HuH-7 (cell line): ENCODE measurements at regions not wholly inside any gene's neighbourhood (a gene's known extent, or its start where the extent isn't known, plus 50 kb on each side); places are given as distances from the start of the nearest gene placed in this dataset.

Experiments used
- DNase-seq: peaks from one replicate; pipeline ENCODE4 v3.0.0; 2011; ENCODE audit warnings: low spot score

DNA sequence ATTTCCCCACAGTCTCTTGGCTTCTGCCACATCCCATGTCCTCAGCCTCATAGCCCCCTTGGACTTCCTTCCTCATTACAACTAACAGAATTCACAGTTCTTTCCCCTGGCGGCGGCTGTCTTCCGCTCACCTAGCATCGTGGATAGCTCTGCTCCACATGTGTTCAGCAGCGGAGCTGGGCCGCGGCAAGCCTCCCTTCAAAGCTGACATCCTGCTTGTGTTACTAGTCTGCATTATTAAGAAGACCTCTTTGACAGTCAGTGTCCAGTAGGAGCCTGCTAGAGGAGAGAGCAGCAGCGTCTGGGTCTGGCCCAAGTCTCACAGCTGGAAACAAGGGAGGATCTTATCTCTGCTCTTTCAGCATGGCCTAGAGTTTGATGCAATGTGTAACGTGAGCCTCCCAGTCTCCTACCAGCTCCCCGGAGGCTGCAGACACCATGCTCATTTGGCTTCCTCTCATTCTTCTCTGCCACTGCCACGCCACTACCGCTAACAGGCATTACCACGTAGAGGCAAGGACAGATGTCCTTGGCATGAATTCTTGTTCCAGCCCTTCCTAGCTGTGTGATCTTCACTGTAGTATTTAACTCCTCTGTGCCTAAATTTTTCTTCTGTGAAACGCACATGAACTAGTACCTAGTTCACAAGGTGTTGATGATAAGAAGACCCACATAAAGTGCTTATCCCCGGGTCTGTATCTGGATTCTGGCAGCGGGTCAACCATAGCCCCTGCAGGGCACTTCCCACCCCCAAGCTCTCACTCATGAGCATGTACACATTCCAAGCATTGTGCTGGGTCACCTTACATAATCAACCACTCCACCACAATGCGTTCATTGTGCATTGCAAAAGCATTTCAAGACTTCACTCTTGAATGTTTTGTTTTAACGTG lies 107.1 kb upstream of the BACH2 start:
- peak; percentile 63 for DNase-seq

DNA sequence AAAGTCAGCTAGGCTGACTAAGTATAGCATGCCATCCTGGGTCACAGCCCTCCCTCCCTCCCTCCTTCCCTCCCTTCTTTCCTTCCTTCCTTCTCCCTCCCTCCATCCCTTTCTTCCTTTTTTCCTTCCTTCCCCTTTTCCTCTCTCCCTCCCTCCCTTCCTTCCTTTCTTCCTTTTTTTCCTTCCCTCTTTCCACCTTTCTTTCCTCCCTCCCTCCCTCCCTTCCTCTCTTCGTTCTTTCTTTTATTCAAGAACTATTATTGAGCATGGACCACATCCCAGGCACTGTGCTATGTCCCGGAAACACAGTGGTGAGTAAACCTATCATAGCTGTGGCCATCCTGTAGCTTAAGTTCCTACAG lies 106.2 kb upstream of the BACH2 start:
- DNase-seq: no peak

DNA sequence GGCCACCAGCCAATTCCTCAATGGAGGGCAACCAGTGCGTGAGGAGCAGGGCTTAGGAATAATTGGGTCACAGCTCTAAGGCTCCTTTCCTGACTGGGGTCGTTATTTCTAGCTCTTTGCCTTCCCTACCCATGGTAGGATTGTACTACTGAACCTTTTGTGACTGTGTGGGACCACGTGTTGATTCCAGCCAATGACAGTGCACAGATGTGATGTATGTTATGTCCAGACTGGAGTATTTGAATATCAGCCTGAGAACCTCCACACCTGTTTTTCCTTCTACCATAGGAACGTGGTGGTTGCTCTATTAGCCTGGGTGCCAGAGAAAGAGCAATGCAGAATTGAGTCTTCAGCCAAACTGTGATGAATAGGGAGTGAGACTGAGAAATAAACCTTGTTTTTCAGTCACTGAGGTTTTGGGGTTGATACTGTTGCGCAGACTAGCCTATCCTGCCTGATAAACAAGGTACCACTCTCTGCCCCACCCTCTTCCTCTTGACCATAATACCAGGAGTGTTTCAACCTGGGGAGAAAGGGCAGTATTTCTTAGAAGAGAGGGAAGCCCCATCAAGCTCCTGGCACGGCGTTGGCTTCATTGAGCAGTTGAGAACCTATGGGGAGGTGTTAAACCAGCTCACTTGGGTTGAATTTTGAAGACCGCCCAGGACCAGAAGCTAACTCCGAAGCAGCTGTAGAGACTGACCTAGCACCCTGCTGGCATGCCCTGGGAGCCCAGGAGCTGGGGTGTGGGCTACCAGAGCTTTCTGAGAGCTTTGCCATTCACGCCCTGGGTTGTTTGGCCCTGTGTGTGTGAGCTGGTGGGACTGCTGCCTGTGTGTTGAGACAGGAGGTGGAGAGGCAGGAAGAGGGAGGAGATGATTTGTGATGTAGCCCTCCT lies 105.5 kb upstream of the BACH2 start:
- no peak for DNase-seq

DNA sequence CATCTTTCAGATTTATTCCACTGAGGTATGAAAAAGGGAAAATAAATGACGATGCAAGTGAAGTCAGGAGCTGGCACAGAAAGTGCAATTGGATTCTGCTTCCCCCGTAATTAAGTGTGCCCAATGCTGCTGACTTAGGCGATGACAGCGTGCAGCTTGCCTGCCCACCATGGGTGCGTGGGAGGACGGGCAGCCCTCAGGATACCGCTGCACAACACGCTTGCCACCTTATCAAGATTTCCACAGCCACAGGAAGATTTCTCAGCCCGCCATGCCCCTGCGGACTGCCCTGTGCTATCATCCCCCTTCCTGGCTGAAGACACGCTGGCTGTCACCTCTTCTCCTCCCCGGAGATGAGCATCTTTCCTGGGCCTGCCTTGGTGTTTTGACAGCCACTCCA lies 103.3 kb upstream of the BACH2 start:
- DNase-seq: no peak

DNA sequence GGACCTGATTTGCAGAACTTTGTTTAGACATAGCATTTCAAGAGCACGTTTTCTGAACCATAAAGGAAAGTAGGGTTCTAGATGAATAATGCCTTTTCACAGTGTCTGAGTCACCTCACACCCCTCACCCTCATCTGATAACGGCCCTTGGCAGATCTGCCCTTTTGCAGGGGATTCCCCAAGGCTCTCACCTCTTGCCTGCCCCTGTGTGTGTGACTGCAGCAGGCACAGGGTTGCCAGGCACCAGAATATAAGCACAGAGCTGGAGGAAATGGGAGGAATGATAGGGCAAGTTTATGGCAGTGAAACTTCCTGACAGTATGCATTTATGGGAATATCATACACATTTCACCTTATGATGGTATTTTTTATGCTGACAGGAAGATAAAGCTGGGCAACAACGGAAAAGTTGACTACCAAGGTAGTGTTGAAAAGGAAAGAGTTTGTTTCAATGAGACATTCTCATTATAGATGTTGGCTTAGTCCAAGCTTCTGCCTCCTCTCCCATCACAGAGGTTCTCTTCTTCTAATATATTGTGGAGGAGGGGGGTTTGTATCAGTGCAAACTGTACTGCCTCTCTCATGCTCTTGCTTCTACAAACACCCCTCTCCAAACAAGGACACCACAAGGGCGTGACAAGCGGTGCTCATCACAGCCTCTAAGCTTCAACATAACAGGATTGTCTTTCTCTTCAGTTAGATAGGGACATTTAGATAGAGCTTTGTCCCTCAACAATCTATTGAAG lies 101.5 kb upstream of the BACH2 start:
- no peak for DNase-seq

DNA sequence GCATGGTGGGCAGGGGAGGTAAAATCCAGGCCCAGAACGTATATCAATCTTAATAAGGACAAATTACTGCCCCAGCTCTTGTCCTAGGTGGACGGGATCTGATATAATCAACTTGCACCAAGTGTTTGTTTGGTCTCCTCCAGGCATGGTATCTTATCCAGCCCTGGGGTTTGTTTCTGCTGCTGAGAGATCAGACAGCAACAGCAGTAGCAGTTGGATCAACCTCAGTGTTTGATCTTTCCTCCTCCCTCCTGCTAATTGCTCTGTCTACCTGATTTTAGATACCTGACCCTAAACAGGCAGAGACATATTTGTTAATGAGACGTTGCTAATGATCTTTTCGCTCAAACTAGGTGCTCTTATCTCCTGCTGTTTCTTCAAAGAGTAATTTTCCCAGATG lies 100.4 kb upstream of the BACH2 start:
- DNase-seq: no peak

DNA sequence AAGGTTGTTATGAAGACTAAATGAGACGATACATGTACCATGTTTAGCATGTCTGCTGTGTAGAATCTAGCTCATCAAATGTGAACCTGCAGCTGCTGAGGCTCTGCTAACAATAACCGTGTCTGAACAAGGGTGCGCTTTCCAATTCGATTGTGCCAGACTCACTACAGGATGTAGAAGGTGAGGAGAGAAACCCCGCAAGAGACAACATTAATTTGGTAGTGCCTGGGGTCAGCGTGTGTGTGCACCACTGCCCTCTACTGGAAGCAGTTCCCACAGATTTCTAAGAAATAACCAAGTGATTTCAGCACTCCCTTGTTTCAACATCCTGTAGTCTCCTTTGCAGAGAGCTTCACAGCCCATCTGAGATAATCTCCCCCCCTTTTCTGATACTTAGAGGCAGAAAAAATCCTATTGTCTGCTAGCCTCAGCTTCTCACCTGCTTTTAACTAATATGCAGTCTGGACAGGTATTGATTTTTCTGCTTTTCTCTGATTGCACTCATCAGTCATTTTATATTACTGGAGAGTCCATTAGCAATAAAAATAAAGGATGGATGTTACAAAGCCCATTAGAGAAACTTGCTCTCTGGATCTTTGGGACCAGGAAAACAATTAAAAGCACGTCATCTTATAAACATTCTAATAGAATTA lies 96.7 kb upstream of the BACH2 start:
- DNase-seq: peak; percentile 44

DNA sequence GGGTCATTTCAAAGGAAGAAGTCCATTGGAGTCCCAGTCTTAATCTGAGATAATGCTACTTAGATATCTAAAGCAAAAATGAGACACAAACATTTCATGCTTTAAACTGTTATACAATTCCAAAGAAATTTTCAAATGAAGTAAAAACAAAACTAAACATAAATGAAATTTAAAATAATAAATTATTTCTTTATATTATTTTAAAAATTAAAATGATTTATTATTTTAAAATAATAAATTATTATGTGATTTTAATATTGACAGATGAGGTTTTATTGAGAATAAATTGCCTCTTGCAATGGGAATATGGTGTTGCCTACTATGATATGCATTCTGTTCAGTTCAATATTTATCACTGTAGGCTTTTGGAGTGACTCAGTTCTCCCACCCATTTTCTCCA lies 93.7 kb upstream of the BACH2 start:
- no peak for DNase-seq

DNA sequence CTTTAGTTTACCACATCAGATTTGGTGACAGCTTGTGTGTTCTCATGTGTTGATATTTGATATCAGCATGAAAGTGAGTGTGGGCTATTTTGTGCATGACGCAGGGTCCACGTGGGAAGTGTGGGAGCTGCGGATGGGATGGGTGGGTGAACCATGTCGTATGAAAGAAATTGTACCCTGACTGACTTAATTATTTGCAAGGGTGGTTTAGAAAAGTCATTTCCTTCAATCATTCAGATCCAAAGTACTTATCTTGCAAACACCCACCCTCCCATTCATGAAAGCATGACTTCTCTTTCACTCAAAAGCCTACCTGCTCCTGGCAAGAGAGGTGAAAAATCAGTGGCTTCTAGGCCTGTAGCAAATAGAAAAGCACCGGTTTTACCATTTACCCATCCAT lies 91.8 kb upstream of the BACH2 start:
- no peak for DNase-seq

DNA sequence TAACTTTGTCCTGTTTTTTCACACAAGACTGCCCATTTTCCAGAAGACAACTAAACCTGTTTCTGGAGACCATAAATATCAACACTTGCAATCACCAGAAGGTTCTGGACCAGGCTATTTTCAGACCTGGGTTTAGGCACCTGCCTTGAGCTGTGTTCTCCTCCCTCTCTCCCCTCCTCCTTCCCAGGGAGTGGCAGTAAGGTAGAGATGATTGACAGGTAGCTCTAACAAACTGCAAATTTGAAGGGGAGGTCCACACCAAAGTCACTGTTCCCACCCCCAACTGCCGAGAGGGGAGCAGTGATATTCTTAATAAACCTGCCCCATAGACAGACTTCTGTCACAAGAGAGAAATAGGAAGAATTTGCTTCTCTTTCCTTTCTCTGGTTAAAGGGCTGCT lies 91.2 kb upstream of the BACH2 start:
- DNase-seq: no peak

DNA sequence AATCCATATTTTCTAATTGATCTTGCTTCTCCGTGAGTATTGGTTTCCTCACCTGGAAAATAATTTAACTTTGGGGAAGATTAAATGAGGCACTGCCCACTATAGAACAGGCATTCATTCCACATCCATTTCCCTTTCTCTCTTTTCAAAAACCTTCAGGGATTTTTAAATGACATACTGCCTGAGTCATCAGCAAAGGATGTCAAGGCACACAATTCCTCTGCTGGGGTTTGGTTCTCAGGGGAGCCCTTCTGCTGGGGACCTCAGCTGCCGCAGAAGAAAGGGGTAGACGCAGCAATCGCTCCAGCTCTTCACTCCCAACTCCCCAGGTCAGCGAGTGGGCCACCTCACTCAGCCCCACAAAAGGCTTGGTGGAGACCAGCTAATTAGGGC lies 90.7 kb upstream of the BACH2 start:
- DNase-seq: no peak

DNA sequence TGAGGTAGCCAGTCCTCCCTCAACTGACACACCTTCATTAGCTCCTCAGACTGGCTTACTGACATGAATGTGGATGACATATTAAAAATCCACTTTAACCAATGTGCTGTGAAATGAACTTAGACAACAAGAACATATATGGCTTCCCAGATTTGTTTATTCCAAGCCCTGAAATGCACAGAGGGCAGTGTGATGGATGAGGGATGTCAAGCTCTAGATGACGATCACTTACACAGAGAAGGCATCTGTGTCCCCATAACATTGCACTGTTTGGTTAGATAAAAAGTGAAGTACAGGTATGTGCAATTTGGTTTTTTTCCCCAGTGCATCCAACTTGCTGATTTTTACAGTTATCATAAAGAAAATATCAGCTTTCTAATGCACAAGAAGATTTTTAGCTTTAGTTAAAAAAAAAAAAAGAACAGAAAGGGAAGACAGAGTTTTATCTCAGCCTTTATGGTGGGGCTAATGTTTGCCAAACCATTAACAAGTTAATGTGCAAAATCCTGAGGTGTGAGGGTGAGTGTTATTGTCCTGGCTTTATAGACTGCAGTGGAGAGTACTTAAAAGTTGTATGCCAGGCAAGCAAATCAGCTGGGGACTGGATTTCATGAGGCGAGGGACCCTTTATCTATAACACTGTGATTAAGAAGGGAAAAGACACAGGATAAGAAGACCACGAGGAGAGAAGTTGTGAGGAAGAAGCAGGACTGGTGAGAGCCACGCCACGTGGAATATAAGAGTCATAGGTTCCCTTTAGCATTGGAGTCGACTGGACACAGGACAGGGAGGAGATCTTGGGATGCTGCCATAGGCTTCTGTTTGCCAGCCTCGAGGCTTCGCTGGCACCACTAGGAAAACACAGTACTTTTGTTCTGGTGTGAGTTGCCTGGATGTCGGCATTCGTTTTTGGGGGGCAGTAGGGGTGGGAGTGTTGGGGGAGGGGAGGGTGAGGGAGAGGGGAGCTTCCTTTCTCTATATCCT lies 90.0 kb upstream of the BACH2 start:
- DNase-seq: no peak

DNA sequence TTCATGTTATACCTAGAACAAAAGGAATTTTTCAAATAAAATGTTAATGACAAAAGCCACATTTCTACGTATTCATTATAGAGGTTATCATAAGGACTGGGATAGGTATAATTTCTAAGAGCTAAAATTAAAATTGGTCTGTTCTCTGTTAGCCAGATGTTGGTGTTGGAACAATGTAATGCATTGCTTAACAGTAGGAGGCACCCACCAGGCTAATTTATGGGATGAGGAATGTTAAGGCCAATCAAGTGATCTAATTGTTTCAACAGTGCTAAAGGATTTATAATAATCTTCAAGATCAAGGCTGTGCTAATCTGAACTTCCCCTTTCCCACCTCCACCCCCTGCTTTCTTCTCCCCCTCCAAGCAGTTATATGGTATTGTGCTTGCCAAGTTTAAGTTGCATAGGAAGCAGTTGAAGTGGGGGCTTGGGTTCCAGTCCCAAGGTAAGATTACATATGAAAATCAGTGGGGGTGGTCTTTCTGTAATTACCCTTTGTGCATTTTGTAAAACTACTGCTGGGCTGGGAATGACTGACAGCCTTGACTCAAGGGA lies 89.2 kb upstream of the BACH2 start:
- DNase-seq: no peak

DNA sequence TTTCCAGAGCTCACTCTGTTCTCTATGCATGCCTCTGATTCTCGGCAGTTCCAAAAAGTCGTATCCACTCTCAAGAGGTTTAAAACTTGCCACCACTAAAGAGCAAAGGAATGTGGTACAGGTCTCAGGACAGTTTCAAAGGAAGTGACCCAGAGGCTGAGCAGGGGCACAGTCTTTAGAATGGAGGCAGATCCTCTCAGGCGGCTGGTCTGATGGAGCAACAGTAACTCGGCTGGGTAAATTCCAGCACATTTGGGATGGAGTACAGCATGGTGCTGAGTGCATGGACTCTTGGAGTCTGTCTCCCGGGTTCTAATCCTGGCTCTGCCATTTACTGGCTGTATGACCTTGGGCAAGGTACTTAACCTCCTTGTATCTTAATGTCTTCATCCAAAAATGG lies 88.1 kb upstream of the BACH2 start:
- no peak for DNase-seq

DNA sequence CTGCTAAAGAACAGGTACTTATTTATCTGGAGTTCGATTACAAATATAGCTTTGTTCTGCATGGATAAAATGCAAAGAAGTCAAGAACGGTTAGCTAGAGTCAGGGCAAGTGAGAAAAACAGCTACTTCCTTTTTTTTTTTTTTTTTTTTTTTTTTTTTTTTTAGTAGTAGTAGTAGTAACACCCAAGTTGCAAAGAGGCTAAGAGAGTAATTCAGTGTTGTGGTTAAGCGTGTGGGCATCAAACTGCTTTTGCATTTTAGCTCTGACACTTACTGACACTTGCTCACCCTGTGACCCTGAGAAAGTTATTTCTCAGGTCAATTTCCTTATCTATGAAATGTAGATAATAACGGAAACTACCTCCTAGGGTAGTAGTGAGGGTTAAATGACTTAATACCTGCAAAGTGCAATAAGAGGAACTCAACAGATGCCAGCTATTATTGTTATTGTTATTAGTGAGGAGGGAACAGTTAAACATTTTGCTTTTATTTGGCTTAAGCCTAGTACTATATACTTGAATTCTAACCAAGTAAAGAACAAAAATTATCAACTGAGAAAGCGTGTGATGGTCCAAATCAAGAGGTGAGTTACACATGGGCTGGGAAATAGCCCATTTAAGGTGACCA lies 86.7 kb upstream of the BACH2 start:
- DNase-seq: no peak

DNA sequence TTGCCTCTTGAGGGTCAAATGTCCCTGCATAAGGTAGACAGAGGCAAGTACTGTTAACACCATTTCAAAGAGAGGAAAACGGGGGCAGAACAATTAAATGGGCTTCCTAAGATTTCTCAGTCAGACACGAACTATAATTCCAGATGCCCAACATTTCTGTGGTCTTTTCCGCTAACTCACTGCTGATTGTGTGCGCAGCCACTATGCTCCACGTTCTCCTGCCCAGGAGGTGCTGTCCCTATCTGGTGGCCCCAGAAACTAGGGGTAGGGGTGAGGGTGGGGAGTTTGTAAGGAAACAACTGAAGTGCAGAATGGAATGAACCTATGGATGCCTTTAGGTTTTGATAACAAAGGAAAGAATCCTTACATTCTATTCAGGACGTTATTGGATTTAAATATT lies 86.1 kb upstream of the BACH2 start:
- no peak for DNase-seq

DNA sequence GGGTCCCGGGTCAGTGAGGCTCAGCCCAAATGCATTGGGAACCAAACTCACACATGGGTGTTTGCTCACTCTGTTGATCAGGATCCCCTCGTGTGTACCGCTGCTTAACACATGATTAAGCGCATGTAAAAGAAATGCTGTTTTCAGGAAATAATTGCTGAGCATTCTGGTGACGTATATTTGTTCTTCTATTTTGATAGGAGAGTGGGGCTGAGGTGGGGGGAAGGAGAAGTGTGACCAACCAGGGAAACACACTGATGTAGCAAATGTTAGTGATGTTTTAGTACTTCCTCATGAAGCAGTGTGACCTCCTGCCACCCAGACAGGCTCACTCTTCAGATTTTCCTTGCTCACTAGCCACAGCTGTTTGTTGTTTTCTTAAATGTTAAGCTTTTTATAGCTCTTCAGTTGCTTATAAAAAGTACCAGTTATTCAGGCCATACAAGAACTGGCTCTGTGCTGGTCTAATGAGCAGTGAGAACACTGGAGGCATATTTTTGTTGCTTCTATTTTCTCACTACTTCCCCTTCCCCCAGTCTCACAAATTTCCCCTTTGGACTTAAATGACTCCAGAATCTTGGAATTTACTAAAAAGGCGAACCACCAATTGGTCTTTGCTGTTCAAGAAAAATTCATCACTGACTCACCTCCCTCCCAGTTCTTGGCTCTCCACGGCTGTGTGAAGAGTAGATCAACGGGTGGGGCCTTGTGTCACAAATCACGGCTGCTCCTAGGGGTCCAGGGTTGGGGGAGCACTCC lies 79.2 kb upstream of the BACH2 start:
- DNase-seq: no peak

DNA sequence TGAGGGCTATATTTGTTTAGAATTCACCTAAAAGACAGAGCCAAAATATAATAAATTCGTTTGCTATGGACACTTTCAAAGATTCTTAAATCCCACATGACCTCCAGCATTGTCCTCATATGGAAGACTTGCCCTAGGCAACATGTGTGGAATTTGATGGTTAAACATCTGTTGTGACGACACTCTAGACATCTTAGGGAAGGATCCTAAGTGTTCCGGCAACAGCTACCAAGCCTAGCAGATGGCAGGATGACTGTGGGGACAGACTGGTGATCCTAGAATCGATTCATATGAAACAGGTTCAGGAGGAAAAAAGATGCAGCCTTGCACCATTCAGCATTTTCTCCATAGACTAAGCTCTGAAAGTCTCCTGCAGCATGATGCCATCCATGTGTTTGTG lies 77.6 kb upstream of the BACH2 start:
- no peak for DNase-seq

DNA sequence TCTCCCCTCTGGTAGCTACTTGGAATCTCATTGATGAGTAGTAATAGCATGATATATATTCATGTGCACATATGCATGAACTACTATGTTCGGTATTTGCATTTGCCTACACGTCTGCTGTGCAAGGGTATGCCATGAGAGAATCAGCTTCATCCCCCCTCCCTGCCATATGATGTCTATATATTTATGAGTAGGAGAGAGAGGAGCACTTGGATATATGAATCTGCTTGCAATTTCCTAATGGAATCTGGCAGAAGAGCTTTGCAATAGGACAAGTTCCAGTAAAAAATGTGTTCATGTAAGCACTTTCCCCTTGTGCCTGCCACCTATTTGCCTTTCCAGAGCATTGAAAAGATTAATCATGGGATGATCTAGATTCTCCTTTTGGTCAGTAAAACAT lies 76.2 kb upstream of the BACH2 start:
- no peak for DNase-seq
